ENCODE measurements at regions not wholly inside any gene's neighbourhood (a gene's known extent, or its start where the extent isn't known, plus 50 kb on each side); places are given as distances from the start of the nearest gene placed in this dataset.

GRCh38 chr5:3261081-3261480, 334.6 kb upstream of the IRX1 start:
- no peak overlapping the region for H3K27ac ChIP-seq (ENCODE audit: low read depth, low read length)
- no peak overlapping the region for H3K9ac ChIP-seq (ENCODE audit: low read length)
- H3K9me3 ChIP-seq (ENCODE audit: control insufficient read depth, insufficient read depth, low read depth, low read length) = peaks cover 2% of the 10 kb centered on the region; the same call in 1 of the 2 replicates
- no peaks in the 10 kb centered on the region for H3K27me3 ChIP-seq (ENCODE audit: control insufficient read depth, insufficient read depth, low read length)
- no peaks in the 10 kb centered on the region for H3K4me1 ChIP-seq (ENCODE audit: control insufficient read depth, insufficient read depth, low read length)
- no peak overlapping the region for H3K4me3 ChIP-seq (ENCODE audit: low read depth, low read length)
- no peaks in the 10 kb centered on the region for H3K36me3 ChIP-seq (ENCODE audit: control insufficient read depth, insufficient read depth, low read length)

- Histone ChIP-seq H3K4me1 (ENCODE audit: control insufficient read depth, insufficient read depth, low read length) (no peaks in the 10 kb centered on the region), H3K27me3 (ENCODE audit: control insufficient read depth, insufficient read depth, low read length) (0 out of 2 replicates have a peak, but pooled peaks cover 2% of the 10 kb centered on the region), H3K4me3 (ENCODE audit: low read depth, low read length) (no peak overlapping the region), H3K9ac (ENCODE audit: low read length) (no peak overlapping the region), H3K9me3 (ENCODE audit: control insufficient read depth, insufficient read depth, low read depth, low read length) (peaks cover 2% of the 10 kb centered on the region; the same call in 1 of the 2 replicates), H3K36me3 (ENCODE audit: control insufficient read depth, insufficient read depth, low read length) (no peaks in the 10 kb centered on the region), H3K27ac (ENCODE audit: low read depth, low read length) (no peak overlapping the region)
These were observed 337.6 kb upstream of the IRX1 start for GRCh38 chr5:3258050-3258449.

DNA sequence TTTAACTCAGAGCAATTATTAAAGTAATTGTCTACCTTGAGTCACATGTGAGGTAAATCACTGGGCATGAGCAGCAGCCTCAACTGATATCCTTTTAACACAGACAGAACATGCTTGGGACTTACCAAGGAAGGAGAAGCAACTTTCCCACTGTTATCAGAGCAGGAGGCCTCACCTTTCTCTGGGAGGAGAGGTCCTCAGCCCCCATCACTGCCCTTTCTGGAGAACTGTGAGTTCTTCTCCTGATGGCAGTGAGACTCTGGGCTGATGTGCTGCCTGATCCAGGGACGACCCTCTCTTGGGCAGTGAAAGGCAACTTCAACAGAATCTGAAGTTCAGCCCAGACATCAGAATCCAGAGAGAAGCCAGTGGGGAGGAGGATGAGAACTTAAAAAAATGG, 343.4 kb upstream of the IRX1 start:
- 0 out of 2 replicates have a peak, but pooled peaks cover 4% of the 10 kb centered on the region for H3K27me3 ChIP-seq (ENCODE audit: control insufficient read depth, insufficient read depth, low read length)
- H3K4me3 ChIP-seq (ENCODE audit: low read depth, low read length) = 0 out of 2 replicates have a peak overlapping the region, but pooled peaks have one; percentile 16
- H3K9ac ChIP-seq (ENCODE audit: low read length) = no peak overlapping the region
- H3K36me3 ChIP-seq (ENCODE audit: control insufficient read depth, insufficient read depth, low read length) = no peaks in the 10 kb centered on the region
- peaks cover 8% of the 10 kb centered on the region for H3K4me1 ChIP-seq (ENCODE audit: control insufficient read depth, insufficient read depth, low read length)
- peaks cover 7% of the 10 kb centered on the region for H3K9me3 ChIP-seq (ENCODE audit: control insufficient read depth, insufficient read depth, low read depth, low read length)
- H3K27ac ChIP-seq (ENCODE audit: low read depth, low read length) = no peak overlapping the region

DNA sequence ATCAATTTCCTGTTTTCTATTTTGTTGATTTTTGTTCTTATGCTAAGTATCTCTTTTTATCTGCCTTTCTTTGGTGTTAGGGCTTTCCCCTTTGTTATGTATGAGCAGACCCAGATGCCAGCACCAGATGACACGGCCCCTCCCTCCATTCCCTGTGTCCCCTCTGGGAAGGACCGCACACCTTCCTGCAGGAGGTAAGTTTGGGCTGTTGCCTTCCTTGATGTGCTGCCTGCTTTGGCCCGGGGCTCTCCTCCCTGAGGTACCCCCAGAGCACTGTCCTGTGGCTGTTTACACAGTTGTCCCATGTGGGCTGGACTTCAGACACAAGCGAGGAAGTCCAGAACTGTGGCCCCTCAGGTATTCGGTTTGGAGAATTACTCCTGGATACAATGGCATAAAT, 343.8 kb upstream of the IRX1 start:
- H3K27me3 ChIP-seq (ENCODE audit: control insufficient read depth, insufficient read depth, low read length) = 0 out of 2 replicates have a peak, but pooled peaks cover 4% of the 10 kb centered on the region
- peaks cover 7% of the 10 kb centered on the region for H3K9me3 ChIP-seq (ENCODE audit: control insufficient read depth, insufficient read depth, low read depth, low read length)
- peaks cover 8% of the 10 kb centered on the region for H3K4me1 ChIP-seq (ENCODE audit: control insufficient read depth, insufficient read depth, low read length)
- 0 out of 2 replicates have a peak overlapping the region, but pooled peaks have one; percentile 16 for H3K4me3 ChIP-seq (ENCODE audit: low read depth, low read length)
- H3K9ac ChIP-seq (ENCODE audit: low read length) = no peak overlapping the region
- H3K36me3 ChIP-seq (ENCODE audit: control insufficient read depth, insufficient read depth, low read length) = no peaks in the 10 kb centered on the region
- no peak overlapping the region for H3K27ac ChIP-seq (ENCODE audit: low read depth, low read length)

GRCh38 chr5:3249401-3249800, 346.2 kb upstream of the IRX1 start:
- H3K36me3 ChIP-seq (ENCODE audit: control insufficient read depth, insufficient read depth, low read length) = no peaks in the 10 kb centered on the region
- peaks cover 10% of the 10 kb centered on the region for H3K9me3 ChIP-seq (ENCODE audit: control insufficient read depth, insufficient read depth, low read depth, low read length)
- H3K4me1 ChIP-seq (ENCODE audit: control insufficient read depth, insufficient read depth, low read length) = peaks cover 8% of the 10 kb centered on the region
- H3K9ac ChIP-seq (ENCODE audit: low read length) = no peak overlapping the region
- 0 out of 2 replicates have a peak, but pooled peaks cover 4% of the 10 kb centered on the region for H3K27me3 ChIP-seq (ENCODE audit: control insufficient read depth, insufficient read depth, low read length)
- no peak overlapping the region for H3K27ac ChIP-seq (ENCODE audit: low read depth, low read length)
- no peak overlapping the region for H3K4me3 ChIP-seq (ENCODE audit: low read depth, low read length)

DNA sequence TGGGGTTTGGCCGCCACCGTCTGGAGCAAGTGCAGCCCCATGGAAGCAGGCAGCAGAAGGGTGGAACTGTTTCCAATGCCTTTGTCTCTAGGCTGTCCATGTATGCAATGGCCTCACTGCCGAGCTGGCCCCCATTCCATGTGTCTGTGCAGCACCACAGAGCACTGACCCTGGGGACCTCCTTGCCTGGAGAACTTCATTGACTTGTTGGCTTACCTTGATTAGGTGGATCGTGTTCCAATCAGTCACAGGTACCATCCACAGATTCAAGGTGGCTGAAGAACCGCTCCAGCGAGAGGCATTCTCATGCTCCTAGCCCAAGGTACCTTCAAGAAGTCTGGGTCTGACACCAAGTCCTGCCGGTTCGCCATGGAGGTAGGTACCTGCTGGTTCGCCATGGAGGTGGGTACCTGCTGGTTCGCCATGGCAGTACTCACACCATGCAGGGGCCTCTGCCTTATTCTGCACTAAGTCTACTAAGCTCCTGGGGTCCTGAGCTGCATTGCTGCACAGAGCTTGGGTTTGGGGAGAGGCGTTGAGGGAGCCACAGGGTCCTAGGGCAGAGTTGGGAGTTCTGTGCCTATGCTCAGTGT, 358.3 kb upstream of the IRX1 start:
- Histone ChIP-seq H3K27me3 (ENCODE audit: control insufficient read depth, insufficient read depth, low read length) (no peaks in the 10 kb centered on the region), H3K4me1 (ENCODE audit: control insufficient read depth, insufficient read depth, low read length) (no peaks in the 10 kb centered on the region), H3K36me3 (ENCODE audit: control insufficient read depth, insufficient read depth, low read length) (no peaks in the 10 kb centered on the region), H3K4me3 (ENCODE audit: low read depth, low read length) (no peak overlapping the region), H3K27ac (ENCODE audit: low read depth, low read length) (no peak overlapping the region), H3K9ac (ENCODE audit: low read length) (no peak overlapping the region), H3K9me3 (ENCODE audit: control insufficient read depth, insufficient read depth, low read depth, low read length) (peaks cover 42% of the 10 kb centered on the region)

DNA sequence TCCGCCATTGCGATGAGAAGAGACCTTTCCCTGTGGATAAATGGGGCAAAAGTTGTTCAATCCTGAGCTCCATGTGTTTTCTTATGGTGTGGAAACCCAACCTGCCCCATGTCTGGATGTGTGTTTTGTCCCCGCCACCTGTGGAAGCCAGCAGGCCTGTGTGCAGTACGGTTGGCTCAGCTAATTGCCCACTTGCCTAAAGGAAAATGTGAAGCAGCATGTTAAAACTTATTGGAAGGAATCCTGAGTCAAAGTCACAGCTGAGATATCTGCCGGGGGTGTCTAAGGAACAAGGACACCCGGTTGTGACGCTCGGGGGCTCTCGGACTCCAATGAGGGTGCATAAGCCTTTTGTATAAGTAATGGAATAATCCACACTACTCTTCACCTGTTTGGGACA, 361.1 kb upstream of the IRX1 start:
- Histone ChIP-seq H3K9me3 (ENCODE audit: control insufficient read depth, insufficient read depth, low read depth, low read length) (peaks cover 29% of the 10 kb centered on the region), H3K27ac (ENCODE audit: low read depth, low read length) (no peak overlapping the region), H3K4me1 (ENCODE audit: control insufficient read depth, insufficient read depth, low read length) (no peaks in the 10 kb centered on the region), H3K36me3 (ENCODE audit: control insufficient read depth, insufficient read depth, low read length) (no peaks in the 10 kb centered on the region), H3K4me3 (ENCODE audit: low read depth, low read length) (no peak overlapping the region), H3K27me3 (ENCODE audit: control insufficient read depth, insufficient read depth, low read length) (no peaks in the 10 kb centered on the region), H3K9ac (ENCODE audit: low read length) (no peak overlapping the region)

DNA sequence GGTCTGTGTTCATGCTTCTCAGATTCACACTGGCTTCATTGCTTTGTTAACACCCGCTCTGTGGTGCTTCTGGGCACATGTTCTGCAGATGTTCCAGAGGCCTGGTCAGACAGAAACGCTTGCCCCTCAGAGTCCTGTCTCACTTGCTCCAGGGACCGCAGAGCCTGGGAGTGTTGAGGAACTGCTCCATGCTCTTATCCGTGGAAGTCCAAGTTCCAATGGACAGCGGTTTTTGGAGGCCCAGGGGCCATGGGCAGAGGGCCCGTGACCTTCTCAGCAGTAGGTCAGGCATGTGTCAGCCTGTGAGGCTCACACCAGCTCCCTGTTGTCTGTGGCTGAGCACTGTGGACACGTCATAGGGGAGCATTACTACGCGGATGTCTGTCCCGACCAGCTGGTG, 364.7 kb upstream of the IRX1 start:
- Histone ChIP-seq H3K4me3 (ENCODE audit: low read depth, low read length) (no peak overlapping the region), H3K27ac (ENCODE audit: low read depth, low read length) (no peak overlapping the region), H3K4me1 (ENCODE audit: control insufficient read depth, insufficient read depth, low read length) (no peaks in the 10 kb centered on the region; the same call in 1 of the 2 replicates), H3K9ac (ENCODE audit: low read length) (no peak overlapping the region), H3K36me3 (ENCODE audit: control insufficient read depth, insufficient read depth, low read length) (no peaks in the 10 kb centered on the region), H3K9me3 (ENCODE audit: control insufficient read depth, insufficient read depth, low read depth, low read length) (peaks cover 17% of the 10 kb centered on the region), H3K27me3 (ENCODE audit: control insufficient read depth, insufficient read depth, low read length) (no peaks in the 10 kb centered on the region)

DNA sequence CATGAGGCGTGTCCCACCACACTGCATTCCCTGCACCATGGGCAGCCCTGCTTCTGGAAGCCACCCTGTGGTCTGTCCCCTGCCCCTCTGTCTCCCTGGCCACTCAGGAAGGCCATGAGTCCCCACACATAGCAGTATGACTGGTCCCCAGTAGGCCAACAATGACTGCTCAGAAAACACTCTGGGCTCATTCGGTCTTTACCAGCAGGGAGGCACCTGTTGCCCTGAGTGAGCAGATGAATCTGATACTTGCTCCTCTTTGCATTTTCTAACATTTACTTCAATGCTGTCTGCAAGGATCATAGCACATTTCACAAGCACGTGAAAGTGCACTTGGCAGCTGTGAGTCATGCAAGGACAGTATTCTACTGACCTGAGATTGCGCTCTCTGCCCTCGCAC, 365.4 kb upstream of the IRX1 start:
- H3K27me3 ChIP-seq (ENCODE audit: control insufficient read depth, insufficient read depth, low read length) = no peaks in the 10 kb centered on the region
- H3K9me3 ChIP-seq (ENCODE audit: control insufficient read depth, insufficient read depth, low read depth, low read length) = peaks cover 10% of the 10 kb centered on the region; the same call in 1 of the 2 replicates
- H3K27ac ChIP-seq (ENCODE audit: low read depth, low read length) = no peak overlapping the region
- no peak overlapping the region for H3K9ac ChIP-seq (ENCODE audit: low read length)
- no peaks in the 10 kb centered on the region; the same call in 1 of the 2 replicates for H3K4me1 ChIP-seq (ENCODE audit: control insufficient read depth, insufficient read depth, low read length)
- no peak overlapping the region for H3K4me3 ChIP-seq (ENCODE audit: low read depth, low read length)
- no peaks in the 10 kb centered on the region for H3K36me3 ChIP-seq (ENCODE audit: control insufficient read depth, insufficient read depth, low read length)

GRCh38 chr5:3226196-3226920, 369.3 kb upstream of the IRX1 start:
- Histone ChIP-seq H3K27me3 (ENCODE audit: control insufficient read depth, insufficient read depth, low read length) (no peaks in the 10 kb centered on the region), H3K4me3 (ENCODE audit: low read depth, low read length) (no peak overlapping the region), H3K27ac (ENCODE audit: low read depth, low read length) (no peak overlapping the region), H3K9me3 (ENCODE audit: control insufficient read depth, insufficient read depth, low read depth, low read length) (no peaks in the 10 kb centered on the region), H3K4me1 (ENCODE audit: control insufficient read depth, insufficient read depth, low read length) (no peaks in the 10 kb centered on the region; the same call in 1 of the 2 replicates), H3K36me3 (ENCODE audit: control insufficient read depth, insufficient read depth, low read length) (no peaks in the 10 kb centered on the region), H3K9ac (ENCODE audit: low read length) (no peak overlapping the region)

GRCh38 chr5:3225201-3225960, 370.3 kb upstream of the IRX1 start:
- H3K27ac ChIP-seq (ENCODE audit: low read depth, low read length) = no peak overlapping the region
- no peaks in the 10 kb centered on the region for H3K36me3 ChIP-seq (ENCODE audit: control insufficient read depth, insufficient read depth, low read length)
- no peaks in the 10 kb centered on the region for H3K27me3 ChIP-seq (ENCODE audit: control insufficient read depth, insufficient read depth, low read length)
- H3K4me1 ChIP-seq (ENCODE audit: control insufficient read depth, insufficient read depth, low read length) = no peaks in the 10 kb centered on the region; the same call in 1 of the 2 replicates
- H3K9me3 ChIP-seq (ENCODE audit: control insufficient read depth, insufficient read depth, low read depth, low read length) = no peaks in the 10 kb centered on the region
- no peak overlapping the region for H3K9ac ChIP-seq (ENCODE audit: low read length)
- no peak overlapping the region for H3K4me3 ChIP-seq (ENCODE audit: low read depth, low read length)
